Adrenal gland (tissue), 9 donors: ENCODE measurements at regions not wholly inside any gene's neighbourhood (a gene's known extent, or its start where the extent isn't known, plus 50 kb on each side); places are given as distances from the start of the nearest gene placed in this dataset.
A peak's percentile ranks its signal among the peaks of the same experiment; 100 is the strongest.

Experiments
- DNase-seq, 7 donors: peaks; one replicate each; pipeline ENCODE4 v3.0.0-alpha.2; 2019 to 2020
- H3K27ac ChIP-seq, 5 donors: fragments of 200-600 bp; sonication (generic) in 4 of 5; 1 replicate in 3 of 5; 2 replicates in 2 of 5; pipeline versions ENCODE4 v1.5.1 to v1.8.0; 2016 to 2020; ENCODE audit warnings: mild to moderate bottlenecking in 1 of 5
- H3K27me3 ChIP-seq: fragments of 200-600 bp; 2 replicates; pipeline ENCODE4 v1.8.0; 2021
- H3K36me3 ChIP-seq, 2 donors: fragments of 200-600 bp; replicated peaks in 1 of 2; 1 replicate in 1 of 2; 2 replicates in 1 of 2; pipeline versions ENCODE4 v1.5.1 to v1.8.0; 2018 to 2022
- H3K4me1 ChIP-seq, 2 donors: fragments of 200-600 bp; replicated peaks in 1 of 2; 1 replicate in 1 of 2; 2 replicates in 1 of 2; pipeline versions ENCODE4 v1.5.1 to v1.8.0; 2018 to 2021
- H3K4me3 ChIP-seq, 4 donors: fragments of 200-600 bp; sonication (generic) in 3 of 4; one replicate each; pipeline ENCODE4 v1.5.1; 2016 to 2018
- H3K9me3 ChIP-seq, 3 donors: fragments of 200-600 bp; sonication (generic) in 1 of 3; replicated peaks in 1 of 3; 1 replicate in 2 of 3; 2 replicates in 1 of 3; pipeline versions ENCODE4 v1.5.1 to v1.8.0; 2016 to 2021
- CTCF ChIP-seq, 6 experiments: fragments of 450-650 bp in 4 of 6; fragments of 200-600 bp in 2 of 6; sonication (generic) in 1 of 6; IDR thresholded peaks; 1 replicate in 5 of 6; 2 replicates in 1 of 6; pipeline versions ENCODE4 v1.5.1 to v1.8.0; 2016 to 2021; ENCODE audit warnings: antibody characterized with exemption in 6 of 6, mild to moderate bottlenecking in 2 of 6, moderate library complexity in 1 of 6
- POLR2A ChIP-seq, 2 donors: fragments of 450-650 bp; IDR thresholded peaks; one replicate each; pipeline ENCODE4 v1.6.1; 2017; ENCODE audit warnings: antibody characterized with exemption in 2 of 2, mild to moderate bottlenecking in 2 of 2, moderate library complexity in 1 of 2
- WGBS, 4 donors: extraction: QIAGEN DNeasy Blood & Tissue Kit in 2 of 4; methylation state at CpG; one replicate each; pipeline versions ENCODE4 v1.1.5 to v1.1.7; 2013 to 2017; 5-methylcytosine and 5-hydroxymethylcytosine counted together
- intact Hi-C, 2 donors: fragments of 100-400 bp; cut with DNase I; formaldehyde crosslinking; loops; one replicate each; pipeline versions ENCODE4 v1.14.1 to v1.15.0; 2022 to 2023
- donor health status: healthy with polysubstance abuse.
- donor health status: Bipolar disorder and iron deficiency.
- donor health status: DM: yes; HTN: yes; CAD: no.
- donor health status: DM: no; HTN: no; CAD: no.
- donor health status: DM: no; HTN: no; CAD: no.

- TF ChIP-seq CTCF (IDR thresholded peaks at IDR 0.05): no peak
- TF ChIP-seq POLR2A (IDR thresholded peaks at IDR 0.05): no peak
- Histone ChIP-seq H3K4me3 (no peak overlapping the region), H3K9me3 (no peaks in the 10 kb centered on the region), H3K27ac (no peak overlapping the region), H3K4me1 (no peaks in the 10 kb centered on the region), H3K36me3 (no peaks in the 10 kb centered on the region), H3K27me3 (peaks cover 7% of the 10 kb centered on the region)
- intact Hi-C loops: no loop called here
- DNase-seq: no peak
- 49 to 60% (median 53%) methylated on average over 2 of the region's 2 CpGs for WGBS, 4 donors
Measured at GRCh38 chrX:94830717-94831116, 1156.7 kb downstream of the FAM133A start.

GRCh38 chrX:94831364-94831763 lies 1157.4 kb downstream of the FAM133A start:
- Histone ChIP-seq H3K4me3 (no peak overlapping the region), H3K4me1 (no peaks in the 10 kb centered on the region), H3K9me3 (no peaks in the 10 kb centered on the region), H3K27ac (no peak overlapping the region), H3K27me3 (peaks cover 7% of the 10 kb centered on the region), H3K36me3 (no peaks in the 10 kb centered on the region)
- DNase-seq: no peak
- intact Hi-C loops: no loop called here
- no peak for TF ChIP-seq POLR2A (IDR thresholded peaks at IDR 0.05)
- TF ChIP-seq CTCF (IDR thresholded peaks at IDR 0.05): peak in 3 of 6 experiments; percentile 21 to 54 (median 24)

- peaks cover 7% of the 10 kb centered on the region for H3K27me3 ChIP-seq
- TF ChIP-seq POLR2A (IDR thresholded peaks at IDR 0.05): no peak
- TF ChIP-seq CTCF (IDR thresholded peaks at IDR 0.05): no peak
- no peak overlapping the region for H3K27ac ChIP-seq
- intact Hi-C loops: no loop called here
- 34 to 64% (median 41%) methylated on average over 3 of the region's 3 CpGs for WGBS, 4 donors
- no peaks in the 10 kb centered on the region for H3K36me3 ChIP-seq
- H3K4me1 ChIP-seq: no peaks in the 10 kb centered on the region
- no peak for DNase-seq
- no peaks in the 10 kb centered on the region for H3K9me3 ChIP-seq
- H3K4me3 ChIP-seq: no peak overlapping the region
Measured at GRCh38 chrX:94834226-94834625, 1160.2 kb downstream of the FAM133A start.

GRCh38 chrX:94850811-94851210 lies 1176.8 kb downstream of the FAM133A start:
- no peaks in the 10 kb centered on the region for H3K36me3 ChIP-seq
- intact Hi-C loops: no loop called here
- H3K27ac ChIP-seq: no peak overlapping the region
- DNase-seq: peak in 1 of 7 donors; percentile 2
- H3K9me3 ChIP-seq: no peaks in the 10 kb centered on the region
- no peak overlapping the region for H3K4me3 ChIP-seq
- no peaks in the 10 kb centered on the region for H3K4me1 ChIP-seq
- peaks cover 18% of the 10 kb centered on the region for H3K27me3 ChIP-seq
- TF ChIP-seq POLR2A (IDR thresholded peaks at IDR 0.05): no peak
- no peak for TF ChIP-seq CTCF (IDR thresholded peaks at IDR 0.05)
